K562 (cell line): ENCODE measurements at regions not wholly inside any gene's neighbourhood (a gene's known extent, or its start where the extent isn't known, plus 50 kb on each side); places are given as distances from the start of the nearest gene placed in this dataset.

Experiments used
- ATAC-seq: fragments of 200-7000 bp; cut with Tn5 transposase; 3 replicates; pipeline ENCODE4 v1.9.1; 2020; ENCODE audit warnings: moderate library complexity
- BruUV-seq: library from RNA; stranded (reverse); fragments of 400-500 nt; replicated peaks from 2 replicates; lab custom pipeline; 2021; lab: Mats Ljungman, UMichigan
- CTCF ChIA-PET: fragments of 300-600 bp; formaldehyde crosslinking; extraction: SDS; loops from one replicate; lab custom pipeline; 2021; ENCODE audit warnings: low intra/inter-chr PET ratio; lab: Yijun Ruan, JAX
- POLR2A ChIA-PET: fragments of 300-600, 350-650 bp; sonication (Branson Sonifier 250); formaldehyde crosslinking; extraction: SDS; loops from one replicate; lab custom pipeline; 2021; ENCODE audit warnings: antibody characterized with exemption, inconsistent platforms; lab: Yijun Ruan, JAX
- DNase-seq, 4 experiments: peaks; one replicate each; pipeline versions ENCODE4 v3.0.0 to v3.0.0-alpha.2; 2011 to 2018; ENCODE audit warnings: low spot score in 3 of 4, mixed read lengths in 3 of 4; ENCODE audit errors: extremely low read depth in 1 of 4
- FAIRE-seq: peaks from 2 replicates; lab custom pipeline; 2011; peaks lifted over from hg19 to GRCh38; lab: Jason Lieb, UNC
- H2AFZ ChIP-seq: 2 replicates; pipeline ENCODE4 v1.6.0; 2011; ENCODE audit warnings: low read depth, low read length, control low read depth, inconsistent platforms
- H3K27ac ChIP-seq: fragments of 200-600 bp; 3 replicates; pipeline ENCODE4 v1.8.0; 2011; ENCODE audit warnings: low read depth, mild to moderate bottlenecking, control low read depth, inconsistent platforms, low read length, moderate library complexity, mixed read lengths; ENCODE audit errors: extremely low read depth
- H3K27me3 ChIP-seq, 2 experiments: fragments of 300-600 bp in 1 of 2; 2 replicates in 1 of 2; 3 replicates in 1 of 2; pipeline versions ENCODE4 v1.6.0 to v1.8.0; 2011; ENCODE audit warnings: inconsistent platforms in 2 of 2, low read length in 2 of 2, mild to moderate bottlenecking in 1 of 2, mixed read lengths in 1 of 2, moderate library complexity in 1 of 2; ENCODE audit not compliant: control insufficient read depth in 2 of 2, insufficient read depth in 2 of 2
- H3K36me3 ChIP-seq: fragments of 300-600 bp; 3 replicates; pipeline ENCODE4 v1.8.0; 2011; ENCODE audit warnings: mild to moderate bottlenecking, low read length, inconsistent platforms; ENCODE audit not compliant: control insufficient read depth, insufficient read depth
- H3K4me1 ChIP-seq, 2 experiments: fragments of 200-600 bp in 1 of 2; replicated peaks in 1 of 2; 2 replicates in 1 of 2; 3 replicates in 1 of 2; pipeline versions ENCODE4 v1.5.1 to v1.8.0; 2011; ENCODE audit warnings: inconsistent platforms in 2 of 2, low read length in 2 of 2, mild to moderate bottlenecking in 1 of 2, mixed read lengths in 1 of 2, moderate library complexity in 1 of 2; ENCODE audit not compliant: control insufficient read depth in 2 of 2, insufficient read depth in 2 of 2
- H3K4me2 ChIP-seq: 2 replicates; pipeline ENCODE4 v1.6.1; 2011; ENCODE audit warnings: low read length, control low read depth, inconsistent platforms, mixed read lengths; ENCODE audit not compliant: insufficient read depth
- H3K4me3 ChIP-seq: fragments of 200-600 bp; sonication (generic), shearing (Covaris generic); 2 replicates; pipeline ENCODE4 v1.5.1; 2016; ENCODE audit warnings: control low read depth, inconsistent platforms
- H3K79me2 ChIP-seq: fragments of 200-600 bp; 3 replicates; pipeline ENCODE4 v1.8.0; 2011; ENCODE audit warnings: low read length, inconsistent platforms; ENCODE audit not compliant: control insufficient read depth, insufficient read depth
- H3K9ac ChIP-seq, 2 experiments: 2 replicates each; pipeline versions ENCODE4 v1.6.0 to v1.6.1; 2011; ENCODE audit warnings: low read depth in 2 of 2, low read length in 2 of 2, control low read depth in 1 of 2, inconsistent platforms in 1 of 2, mild to moderate bottlenecking in 1 of 2, mixed read lengths in 1 of 2; ENCODE audit not compliant: insufficient read depth in 1 of 2
- H3K9me1 ChIP-seq: one replicate; pipeline ENCODE4 v1.6.0; 2011; ENCODE audit warnings: inconsistent platforms, mild to moderate bottlenecking, low read length, moderate library complexity; ENCODE audit not compliant: control insufficient read depth, insufficient read depth
- H3K9me3 ChIP-seq: replicated peaks from 2 replicates; pipeline ENCODE4 v1.5.1; 2011; ENCODE audit warnings: low read depth, low read length, inconsistent platforms; ENCODE audit not compliant: control insufficient read depth, insufficient read depth
- H4K20me1 ChIP-seq: replicated peaks from 2 replicates; pipeline ENCODE4 v1.6.1; 2011; ENCODE audit warnings: low read length, inconsistent platforms, mixed read lengths; ENCODE audit not compliant: control insufficient read depth, insufficient read depth
- ARHGAP35 ChIP-seq: fragments of 450-650 bp; IDR thresholded peaks from 2 replicates; pipeline ENCODE4 v1.6.1; 2018; ENCODE audit not compliant: partially characterized antibody
- FOSL1 ChIP-seq: fragments of 200-800 bp; sonication (Bioruptor generic); conservative IDR thresholded peaks from 2 replicates; pipeline ENCODE4 v1.6.1; 2016; ENCODE audit warnings: missing genetic modification characterization, missing compliant biosample characterization
- GATAD2B ChIP-seq: fragments of 450-650 bp; IDR thresholded peaks from 2 replicates; pipeline ENCODE4 v1.6.1; 2017; ENCODE audit warnings: mild to moderate bottlenecking, borderline replicate concordance
- NFIX ChIP-seq: fragments of 250-450 bp; sonication (Bioruptor Pico); IDR thresholded peaks from 2 replicates; pipeline ENCODE4 v1.4.0; 2020; ENCODE audit warnings: low read depth, mild to moderate bottlenecking, moderate library complexity
- RBM14 ChIP-seq: fragments of 200-400 bp; formaldehyde crosslinking; IDR thresholded peaks from 2 replicates; pipeline ENCODE4 v1.6.1; 2018; ENCODE audit warnings: low read depth, mild to moderate bottlenecking, low read length, moderate library complexity, borderline replicate concordance; ENCODE audit not compliant: insufficient read depth
- RNF2 ChIP-seq: sonication (generic); IDR thresholded peaks from 2 replicates; pipeline ENCODE4 v1.6.1; 2016
- ZFP1 ChIP-seq: fragments of 450-650 bp; formaldehyde crosslinking; IDR thresholded peaks from 2 replicates; pipeline ENCODE4 v1.4.0; 2020; ENCODE audit warnings: mild to moderate bottlenecking, mixed read lengths
- ZNF175 ChIP-seq: fragments of 200-800 bp; sonication (Bioruptor generic); IDR thresholded peaks from 2 replicates; pipeline ENCODE4 v1.6.1; 2016; ENCODE audit warnings: low read depth, mild to moderate bottlenecking, missing genetic modification characterization, missing compliant biosample characterization
- ZNF354B ChIP-seq: fragments of 250-450 bp; sonication (Bioruptor Pico); IDR thresholded peaks from 2 replicates; pipeline ENCODE4 v1.4.0; 2020
- ZNF512 ChIP-seq: IDR thresholded peaks from 2 replicates; pipeline ENCODE4 v1.6.1; 2016; ENCODE audit warnings: missing genetic modification characterization, missing compliant biosample characterization
- WGBS: fragments of 100-300 bp; shearing (Covaris generic); methylation state at CpG from one replicate; pipeline ENCODE4 v1.1.6; 2016; ENCODE audit warnings: low coverage, mixed read lengths; ENCODE audit not compliant: insufficient coverage; ENCODE audit errors: missing lambda C conversion rate; 5-methylcytosine and 5-hydroxymethylcytosine counted together
- in situ Hi-C: fragments of 300-500 bp; cut with MboI; formaldehyde crosslinking; loops from 4 replicates; pipeline ENCODE4 v1.15.0; 2018; ENCODE audit warnings: inconsistent platforms, mixed read lengths
- intact Hi-C: fragments of 100-400 bp; cut with micrococcal nuclease; formaldehyde crosslinking; loops from 2 replicates; pipeline ENCODE4 v1.14.2; 2022

GRCh38 chrX:3514996-3515395, 168.5 kb upstream of the MXRA5 start:
- H3K9me3 ChIP-seq = no peaks in the 10 kb centered on the region
- POLR2A ChIA-PET = interaction anchor here (0.7 kb wide), 1 partner anchor 308 kb away, joined by 3 read pairs; no protein-coding TSS in a partner anchor
- no peak overlapping the region for H3K4me2 ChIP-seq
- no peak overlapping the region for H3K4me3 ChIP-seq
- no peaks in the 10 kb centered on the region for H3K27me3 ChIP-seq
- H4K20me1 ChIP-seq = no peaks in the 10 kb centered on the region
- FAIRE-seq = no peak
- H3K27ac ChIP-seq = no peak overlapping the region
- DNase-seq = no peak
- H3K9me1 ChIP-seq = no peaks in the 10 kb centered on the region
- H3K4me1 ChIP-seq = no peaks in the 10 kb centered on the region; a peak in 1 of 5 replicates
- no peak for ATAC-seq
- CTCF ChIA-PET = no interaction called here
- intact Hi-C loops = no loop called here
- H3K9ac ChIP-seq = no peak overlapping the region
- H3K36me3 ChIP-seq = no peaks in the 10 kb centered on the region
- BruUV-seq = no TSS peak
- no peak overlapping the region for H2AFZ ChIP-seq
- TF ChIP-seq ZFP1 (CRISPR knock-in tag) (no peak), FOSL1 (tag) (no peak), ZNF175 (CRISPR knock-in tag) (no peak), ZNF512 (tag) (no peak), RBM14 (no peak), NFIX (CRISPR knock-in tag) (no peak), ZNF354B (no peak), ARHGAP35 (no peak), GATAD2B (no peak), RNF2 (no peak)
- TF ChIP-seq, all 486 proteins: peak for 0
- in situ Hi-C loops = no loop called here
- no peaks in the 10 kb centered on the region for H3K79me2 ChIP-seq
- WGBS = 0% methylated on average over 2 of the region's 3 CpGs
